ENCODE measurements at regions not wholly inside any gene's neighbourhood (a gene's known extent, or its start where the extent isn't known, plus 50 kb on each side); places are given as distances from the start of the nearest gene placed in this dataset.
"Not testable (repeated sequence)": the region's sequence is repeated elsewhere in the genome, so short reads cannot be mapped to it uniquely, and the experiment has no call there.

DNA sequence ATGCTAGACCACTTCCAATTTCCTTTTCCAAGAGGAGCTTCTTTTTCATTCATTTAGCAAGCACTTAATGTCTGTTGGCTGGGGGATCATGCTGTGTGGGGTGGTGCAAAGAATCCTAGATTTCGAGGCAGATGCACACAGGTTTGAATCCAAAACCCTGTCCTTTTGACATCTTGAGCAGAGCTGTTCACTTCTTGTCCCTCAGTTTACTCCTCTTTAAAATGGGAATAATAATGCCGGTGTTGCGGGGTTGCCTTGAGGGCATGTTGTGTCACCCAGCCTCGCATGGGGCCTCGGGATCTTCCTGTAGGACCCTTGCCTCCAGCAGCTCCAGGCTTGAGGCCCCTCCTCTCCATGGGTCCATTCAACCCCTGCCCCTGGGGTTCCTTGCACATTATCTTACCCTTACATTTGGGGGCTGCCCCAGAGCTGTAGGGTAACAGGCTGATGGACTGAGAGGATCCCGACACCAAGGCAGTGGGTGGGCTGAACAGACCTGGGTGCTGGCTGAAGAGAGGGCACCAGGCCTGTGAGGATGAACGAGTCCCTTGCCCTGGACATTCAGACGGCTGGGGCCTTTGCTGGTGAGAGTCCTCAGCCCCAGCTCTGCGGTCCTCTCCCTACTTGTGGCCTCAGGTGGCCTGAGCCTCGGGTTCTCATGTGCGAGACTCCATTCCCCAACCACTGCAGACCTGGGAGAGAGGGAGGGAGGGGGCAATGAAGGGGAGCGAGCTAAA is 145.8 kb downstream of the BARX1 start:
- no peak for DNase-seq

DNA sequence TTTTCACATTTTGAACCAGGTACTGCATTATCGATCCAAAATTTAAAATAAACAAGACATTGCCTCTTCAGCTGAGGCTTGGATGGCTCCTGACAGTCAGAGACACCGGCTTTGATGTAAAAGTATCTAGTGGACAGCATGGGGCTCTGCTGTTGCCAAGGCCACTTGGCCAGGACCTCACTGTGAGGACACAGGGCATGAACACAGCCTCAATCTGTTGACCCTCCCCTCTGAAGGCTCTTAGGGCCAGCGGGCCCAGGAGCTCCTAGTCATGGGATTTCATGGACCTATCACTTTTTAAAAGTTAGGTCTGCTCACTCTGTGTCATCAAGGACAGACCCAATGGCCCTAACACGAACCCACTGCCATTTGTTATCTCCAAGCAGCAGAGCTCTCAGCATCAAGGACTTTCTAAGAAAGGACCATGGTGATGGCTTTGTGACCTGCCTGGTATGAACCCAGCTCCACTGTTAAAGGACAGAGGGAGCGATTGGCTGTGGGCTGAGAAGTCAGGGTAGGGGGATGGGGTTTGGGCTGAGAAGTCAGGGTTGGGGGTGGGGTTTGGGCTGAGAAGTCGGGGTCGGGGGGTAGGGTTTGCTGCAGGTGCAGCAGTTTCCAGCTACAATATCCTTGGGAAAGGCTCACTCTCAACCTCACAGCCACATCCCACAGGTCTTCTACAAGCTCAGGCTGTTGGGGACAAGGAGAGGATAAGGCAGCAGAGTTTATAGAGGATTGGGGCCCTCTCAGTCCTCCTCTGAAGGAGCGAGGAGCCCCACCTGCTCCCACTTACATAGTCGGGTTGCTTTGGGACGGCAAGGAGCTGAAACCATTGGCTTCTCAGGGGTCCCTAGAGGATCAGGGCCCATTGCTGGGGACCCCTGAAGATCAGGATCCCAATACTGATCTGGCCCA is 146.8 kb downstream of the BARX1 start:
- no peak for DNase-seq

DNA sequence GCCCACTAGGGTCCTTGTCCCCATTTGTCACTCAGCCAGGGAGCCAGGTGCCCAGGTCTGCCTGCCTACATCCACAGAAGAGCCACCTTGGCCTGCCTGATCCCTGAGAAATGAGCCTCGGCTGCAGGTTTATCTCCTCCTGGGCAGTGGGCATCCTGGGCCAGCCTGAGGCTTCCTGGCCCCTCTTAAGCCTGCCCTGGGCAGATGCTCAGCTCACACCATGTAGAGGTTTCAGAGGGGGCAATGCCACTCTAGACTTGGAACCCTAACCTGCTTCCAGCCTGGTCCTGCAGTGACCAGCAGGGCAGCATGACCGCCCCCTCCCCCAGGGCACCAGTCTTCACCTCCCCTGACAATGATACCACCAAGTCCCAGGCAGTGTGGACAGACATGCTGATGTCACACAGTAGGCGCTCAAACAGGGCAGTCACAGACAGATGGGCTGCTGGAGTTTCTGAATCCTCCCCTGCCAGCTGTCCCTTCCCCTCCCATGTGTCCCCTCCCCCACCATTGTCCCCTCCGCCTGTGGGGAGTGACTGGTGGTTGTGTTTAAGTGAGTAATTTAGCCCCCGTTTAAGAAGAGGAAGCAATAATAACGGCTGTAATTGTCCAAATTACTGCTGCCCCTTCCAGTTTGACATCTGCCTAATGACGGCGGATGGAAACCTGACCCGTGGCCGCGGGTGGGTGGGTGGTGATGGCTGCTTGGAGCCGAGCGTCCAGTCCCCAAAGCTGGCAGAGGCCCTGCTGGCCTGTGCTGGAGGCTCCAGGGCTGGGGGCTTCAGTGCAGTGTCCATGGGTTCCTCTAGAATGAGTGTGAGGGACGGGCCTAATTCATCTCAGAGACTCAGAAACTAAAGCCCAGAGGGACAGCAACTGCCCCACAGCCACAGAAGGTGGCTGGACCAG is 147.7 kb downstream of the BARX1 start:
- no peak for DNase-seq

DNA sequence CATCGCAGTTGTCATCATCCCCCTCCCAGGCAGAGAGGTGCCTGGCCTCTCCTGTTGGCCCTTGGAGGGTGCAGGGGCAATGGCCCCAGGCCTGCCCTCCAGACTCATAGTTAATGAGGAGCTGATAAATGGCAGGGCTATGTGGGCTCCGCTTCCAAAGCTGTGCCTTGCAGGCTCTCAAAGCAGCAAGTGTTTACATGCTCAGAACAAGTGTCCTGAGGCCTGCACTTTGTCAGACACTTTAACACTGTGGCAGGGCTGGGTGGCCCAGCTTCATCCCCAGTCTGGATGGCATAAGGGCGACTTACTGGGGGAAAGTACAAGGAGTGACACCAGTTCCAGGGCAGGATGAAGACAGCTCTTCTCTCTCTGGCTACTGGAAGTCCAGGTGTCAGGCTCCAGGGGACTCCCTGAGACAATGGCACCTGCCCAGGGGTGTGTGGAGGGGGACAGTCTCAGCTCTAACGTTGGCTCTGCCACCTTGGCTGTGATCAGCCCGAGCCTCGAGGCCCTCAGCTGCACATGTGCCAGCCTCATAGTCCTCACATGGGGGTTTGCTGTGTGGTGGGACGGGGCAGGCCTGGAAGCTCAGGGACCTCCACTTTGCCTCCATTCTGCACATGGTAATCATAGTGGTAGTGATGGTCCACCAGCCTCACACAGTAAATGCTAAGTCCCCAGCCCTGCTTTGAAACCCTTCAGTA is 153.4 kb downstream of the BARX1 start:
- no peak for DNase-seq

DNA sequence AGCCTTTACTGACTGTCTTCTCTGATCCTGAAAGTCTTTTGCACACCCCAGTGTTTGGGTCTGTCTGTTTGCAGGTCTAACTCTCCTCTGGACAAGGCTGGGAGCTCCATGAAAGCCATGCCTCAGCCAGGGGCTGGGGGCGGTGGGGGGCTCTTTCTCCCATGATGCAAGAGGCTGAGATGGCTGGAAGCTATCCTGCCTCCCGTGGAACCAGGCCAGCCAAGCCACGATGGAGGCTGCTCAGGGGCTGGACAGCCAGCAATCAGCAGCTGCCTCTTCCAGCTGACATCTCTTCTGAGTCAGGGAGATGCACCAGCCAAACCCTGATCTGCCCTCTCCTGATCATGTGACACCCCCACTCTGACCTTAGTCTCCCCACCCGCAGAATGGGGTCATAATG is 154.0 kb downstream of the BARX1 start:
- no peak for DNase-seq

DNA sequence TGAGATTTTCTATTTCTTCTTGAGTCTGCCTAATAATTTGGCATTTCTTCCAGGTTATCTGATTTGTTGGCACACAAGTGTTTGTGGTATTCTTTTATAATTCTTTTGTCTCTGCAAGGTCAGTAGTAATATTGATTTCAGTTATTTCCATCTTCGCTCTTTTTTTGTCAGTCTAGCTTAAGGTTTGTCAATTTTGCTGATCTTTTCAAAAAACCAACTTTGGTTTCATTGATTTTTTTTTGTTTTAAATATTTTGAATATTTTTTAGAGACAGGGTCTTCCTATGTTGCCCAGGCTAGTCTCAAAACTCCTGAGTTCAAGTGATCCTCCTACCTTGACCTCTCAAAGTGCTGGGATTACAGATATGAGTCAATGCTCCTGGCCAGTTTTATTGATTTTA is 162.8 kb downstream of the BARX1 start:
- DNase-seq = no peak

DNA sequence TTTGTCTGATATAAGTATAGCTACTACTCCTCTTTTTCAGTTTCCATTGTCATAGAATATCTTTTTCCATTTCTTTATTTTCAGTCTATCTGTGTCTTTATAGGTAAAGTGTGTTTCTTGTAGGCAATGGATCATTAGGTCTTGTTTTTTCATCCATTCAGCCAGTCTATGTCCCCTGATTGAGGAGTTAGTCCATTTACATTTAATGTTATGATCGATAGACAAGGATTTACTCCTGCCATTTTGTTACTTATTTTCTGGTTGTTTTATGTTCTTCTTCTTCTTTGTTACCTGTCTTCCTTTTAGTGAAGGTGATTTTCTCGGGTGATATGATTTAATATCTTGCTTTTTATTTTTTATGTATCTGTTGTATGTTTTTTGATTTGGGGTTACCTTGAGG is 169.0 kb downstream of the BARX1 start:
- DNase-seq = no peak

DNA sequence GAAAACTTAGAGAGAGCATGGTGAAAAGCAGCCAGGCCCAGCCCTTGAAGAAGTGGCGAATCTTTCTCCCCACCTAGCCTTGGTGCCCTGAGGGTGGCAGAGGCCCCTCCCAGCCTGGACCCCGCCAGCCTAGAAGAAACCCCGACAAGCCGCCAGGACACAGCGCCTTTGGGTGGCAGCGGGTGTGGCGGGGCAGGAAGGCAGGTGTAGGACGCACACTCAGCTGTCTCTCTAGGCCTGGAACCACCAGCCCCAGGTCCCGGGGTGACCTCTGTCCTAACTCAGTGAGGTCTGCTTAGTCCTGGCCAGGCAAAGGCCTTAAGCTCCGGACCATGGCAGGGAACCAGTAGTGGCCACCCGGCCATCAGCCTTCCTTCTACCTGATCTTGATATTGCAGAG is 178.3 kb downstream of the BARX1 start:
- DNase-seq = no peak

DNA sequence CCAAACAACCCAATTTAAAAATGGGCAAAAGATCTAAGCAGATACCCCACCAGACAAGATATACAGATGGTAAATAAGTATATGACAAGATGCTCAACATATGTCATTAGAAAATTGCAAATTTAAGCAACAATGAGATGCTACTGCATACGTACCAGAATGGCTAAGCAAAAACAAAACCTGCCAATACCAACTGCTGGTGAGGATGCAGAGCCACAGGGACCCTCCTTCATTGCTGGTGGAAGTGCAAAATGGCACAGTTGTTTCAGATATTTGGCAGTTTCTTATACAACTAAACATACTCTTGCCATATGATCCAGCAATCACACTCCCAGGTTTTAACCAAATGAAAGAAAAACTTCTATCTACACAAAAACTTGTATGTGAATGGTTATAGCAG is 178.9 kb downstream of the BARX1 start:
- DNase-seq = no peak

DNA sequence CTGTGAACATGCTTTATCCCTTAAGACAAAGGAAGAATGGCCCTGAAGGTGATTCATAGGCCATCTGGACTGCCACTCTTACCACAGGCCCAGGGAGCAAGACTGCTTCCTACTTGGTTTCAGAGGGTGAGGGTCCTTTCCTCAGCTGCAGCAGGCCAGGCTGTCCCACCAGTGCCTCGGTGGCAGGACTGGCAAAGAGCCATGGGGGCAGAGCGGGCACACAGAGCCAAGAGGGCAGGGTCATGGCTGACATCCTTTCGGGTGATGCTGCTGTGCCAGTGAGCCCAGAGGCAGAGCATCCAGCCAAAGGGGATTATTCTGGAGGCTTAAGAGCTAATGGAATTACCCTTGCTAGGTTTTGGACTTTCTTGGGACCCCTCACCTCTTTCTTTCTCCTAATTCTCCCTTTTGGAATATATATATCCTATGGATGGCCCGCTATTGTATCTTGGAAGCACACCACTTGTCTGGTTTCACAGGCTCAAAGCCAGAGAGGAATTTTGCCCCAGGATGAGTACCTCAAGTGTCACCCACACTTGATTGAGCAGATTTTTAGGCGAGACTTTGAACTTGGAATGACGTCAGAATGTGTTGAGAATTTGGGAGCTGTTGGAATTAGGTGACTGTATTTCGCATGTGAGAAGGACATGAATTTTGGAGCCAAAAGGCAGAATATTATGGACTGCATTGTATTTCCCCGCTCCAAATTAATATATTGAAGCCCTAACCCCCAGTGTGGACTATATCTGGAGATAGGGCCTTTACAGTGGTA is 180.6 kb downstream of the BARX1 start:
- DNase-seq = no peak

DNA sequence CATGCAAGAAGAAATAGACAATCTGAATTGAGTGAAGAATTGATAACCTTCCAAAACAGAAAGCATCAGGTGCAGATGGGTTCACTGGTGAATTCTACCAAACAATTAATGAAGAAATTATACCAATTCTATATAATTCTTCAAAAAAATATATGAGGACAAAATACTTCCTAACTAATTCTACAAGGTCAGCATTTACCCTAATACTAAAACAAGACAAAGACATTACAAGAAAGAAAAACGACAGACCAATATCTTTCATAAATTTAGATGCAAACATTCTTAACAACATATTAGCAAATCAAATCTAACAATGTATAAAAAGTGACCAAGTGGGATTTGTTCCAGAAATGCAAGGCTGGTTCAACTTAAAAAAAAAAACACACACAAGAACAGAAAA is 183.9 kb downstream of the BARX1 start:
- DNase-seq = no peak

DNA sequence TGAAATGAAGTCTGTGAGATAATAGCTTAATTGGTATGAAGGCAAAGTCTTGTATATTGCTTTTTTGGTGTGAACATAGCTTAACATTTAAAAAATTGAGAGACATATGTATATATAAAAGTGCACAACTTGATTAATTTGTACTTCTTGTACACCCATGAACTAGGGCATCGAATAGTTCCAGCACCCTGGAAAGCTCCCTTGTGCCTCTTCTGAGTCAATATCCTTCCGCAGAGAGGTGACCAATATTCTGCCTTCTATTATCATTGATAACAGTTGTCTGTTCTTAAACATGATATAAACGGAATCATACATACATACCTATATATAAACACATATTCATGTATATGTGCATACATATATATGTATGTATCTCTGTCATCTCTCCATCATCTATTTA is 185.4 kb downstream of the PHF2 start:
- no peak for DNase-seq

DNA sequence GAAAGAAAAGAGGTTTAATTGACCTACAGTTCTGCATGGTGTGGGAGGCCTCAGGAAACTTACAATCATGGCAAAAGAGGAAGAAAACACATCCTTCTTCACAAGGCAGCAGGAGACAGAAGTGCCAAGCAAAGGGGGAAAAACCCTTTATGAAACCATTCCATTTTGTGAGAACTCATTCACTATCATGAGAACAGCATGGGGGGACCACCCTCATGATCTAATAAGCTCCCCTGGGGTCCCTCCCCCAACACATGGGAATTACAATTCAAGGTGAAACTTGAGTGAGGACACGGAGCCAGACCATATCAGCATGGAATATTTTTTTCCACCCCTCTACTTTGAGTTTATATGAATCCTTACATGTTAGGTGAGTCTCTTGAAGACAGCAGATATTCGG is 173.7 kb downstream of the PHF2 start:
- DNase-seq = no peak

DNA sequence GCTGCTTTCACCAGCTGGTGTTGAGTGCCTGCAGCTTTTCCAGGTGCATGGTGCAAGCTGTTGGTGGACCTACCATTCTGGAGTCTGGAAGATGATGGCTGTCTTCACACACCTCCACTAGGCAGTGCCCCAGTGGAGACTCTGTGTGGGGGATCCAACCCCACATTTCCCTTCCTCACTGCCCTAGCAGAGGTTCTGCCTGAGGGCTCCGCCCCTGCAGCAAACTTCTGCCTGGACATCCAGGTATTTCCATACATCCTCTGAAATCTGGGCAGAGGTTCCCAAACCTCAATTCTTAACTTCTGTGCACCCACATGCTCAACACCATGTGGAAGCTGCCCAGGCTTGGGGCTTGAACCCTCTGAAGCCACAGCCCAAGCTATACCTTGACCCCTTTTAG is 172.4 kb downstream of the PHF2 start:
- not testable (repeated sequence) for DNase-seq

DNA sequence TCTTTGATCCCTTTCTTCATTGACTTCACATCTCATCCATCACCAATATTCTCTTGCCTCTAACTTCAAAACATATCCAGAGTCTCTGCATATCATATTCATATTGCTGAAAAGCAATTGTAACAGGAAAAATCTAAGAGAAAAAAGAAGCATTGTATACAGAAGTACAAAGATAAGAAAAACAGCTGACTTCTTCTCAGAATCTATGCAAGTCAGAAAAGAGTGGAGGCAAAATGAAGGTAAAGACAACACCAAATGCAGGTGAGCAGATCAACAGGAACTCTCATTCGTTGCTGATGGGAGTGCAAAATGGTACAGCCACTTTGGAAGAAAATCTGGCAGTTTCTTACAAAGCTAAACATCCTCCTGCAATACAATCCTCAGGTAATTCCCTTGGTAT is 155.6 kb downstream of the PHF2 start:
- DNase-seq = no peak

DNA sequence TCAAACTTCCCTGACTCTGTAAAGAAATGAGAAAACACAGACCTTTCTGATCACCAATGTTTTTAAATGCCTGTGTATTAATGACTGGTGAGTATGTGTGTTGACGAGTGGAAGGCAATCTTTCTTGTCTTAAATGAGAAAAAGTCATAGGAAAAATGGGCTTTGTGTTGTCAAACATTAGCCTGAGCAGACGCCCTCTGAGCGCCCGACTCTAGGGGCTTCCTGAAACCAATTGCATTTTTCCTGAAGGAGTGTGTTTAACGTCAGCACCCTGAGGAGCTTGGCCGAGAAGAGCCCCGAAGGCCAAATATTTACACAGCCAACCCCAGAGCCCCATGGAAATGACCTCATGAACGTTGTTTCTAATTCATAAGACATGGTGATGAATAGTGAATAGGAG is 154.3 kb downstream of the PHF2 start:
- DNase-seq = no peak

DNA sequence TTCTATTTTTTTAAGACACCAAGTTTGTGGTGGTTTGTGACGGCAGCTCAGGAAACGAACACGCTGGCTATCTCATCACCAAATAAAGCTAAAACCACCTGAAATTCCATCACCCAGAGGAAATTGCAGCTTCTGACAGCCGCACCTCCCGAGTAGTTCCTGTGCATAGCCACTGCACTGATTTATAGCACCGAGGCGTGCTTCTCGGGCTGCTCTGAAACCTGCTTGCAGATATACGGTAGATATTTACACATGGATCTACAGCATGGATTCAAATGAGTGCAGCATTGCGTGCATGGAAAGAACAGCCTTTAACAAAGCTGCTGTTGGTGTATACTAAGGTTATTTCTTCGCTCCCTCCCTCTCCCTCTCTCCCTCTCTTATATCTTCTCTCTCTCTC is 153.8 kb downstream of the PHF2 start:
- no peak for DNase-seq

Measured in activated T-cell treated with anti-CD3 and anti-CD28 coated beads for 4 hours (primary cell).